HCT116 (cell line): ENCODE measurements at regions not wholly inside any gene's neighbourhood (a gene's known extent, or its start where the extent isn't known, plus 50 kb on each side); places are given as distances from the start of the nearest gene placed in this dataset.

Experiments used
- ATAC-seq: fragments of 200-7000 bp; cut with Tn5 transposase; 2 replicates; pipeline ENCODE4 v1.9.1; 2020; ENCODE audit warnings: mild to moderate bottlenecking, moderate library complexity
- BruUV-seq: library from RNA; stranded (reverse); fragments of 400-500 nt; replicated peaks from 2 replicates; lab custom pipeline; 2021; lab: Mats Ljungman, UMichigan
- CTCF ChIA-PET: fragments of 300-600 bp; sonication (Branson Sonifier 250); formaldehyde crosslinking; loops from one replicate; lab custom pipeline; 2021; ENCODE audit warnings: antibody characterized with exemption; lab: Charles Lee
- POLR2A ChIA-PET: fragments of 300-600, 350-600 bp; sonication (Branson Sonifier 250); formaldehyde crosslinking; loops from one replicate; lab custom pipeline; 2021; ENCODE audit warnings: antibody characterized with exemption; lab: Charles Lee
- RAD21 ChIA-PET, 2 experiments: fragments of 300-600 bp; sonication (Branson Sonifier 250); formaldehyde crosslinking; loops; one replicate each; lab custom pipeline; 2023; ENCODE audit warnings: low total read pairs in 2 of 2; ENCODE audit not compliant: uncharacterized antibody in 2 of 2, unreplicated experiment in 2 of 2, low non-redundant PET in 1 of 2; lab: Charles Lee
- DNase-seq: peaks from one replicate; pipeline ENCODE4 v3.0.0-alpha.2; 2010; ENCODE audit warnings: low read depth, low spot score
- H2AFZ ChIP-seq: fragments of 200-600 bp; shearing (Covaris generic), sonication (generic); 2 replicates; pipeline ENCODE4 v1.6.1; 2017; ENCODE audit warnings: low read depth, mixed run types, mixed read lengths, antibody characterized with exemption, low read length; ENCODE audit not compliant: poor library complexity, severe bottlenecking
- H3K27ac ChIP-seq: 2 replicates; pipeline ENCODE4 v1.5.1; 2012; ENCODE audit warnings: low read depth, low read length
- H3K27me3 ChIP-seq: fragments of 200-600 bp; sonication (generic); 2 replicates; pipeline ENCODE4 v1.6.1; 2016; ENCODE audit warnings: mixed run types, low read length, mixed read lengths; ENCODE audit not compliant: insufficient read depth
- H3K36me3 ChIP-seq, 2 experiments: fragments of 200-500 bp in 1 of 2; fragments of 200-600 bp in 1 of 2; sonication (Bioruptor generic) in 1 of 2; sonication (generic) in 1 of 2; 2 replicates each; pipeline versions ENCODE4 v1.5.1 to v1.6.1; 2014 to 2016; ENCODE audit warnings: low read length in 2 of 2, inconsistent platforms in 1 of 2, mixed read lengths in 1 of 2, mixed run types in 1 of 2; ENCODE audit not compliant: insufficient read depth in 2 of 2, control insufficient read depth in 1 of 2
- H3K4me1 ChIP-seq, 2 experiments: fragments of 200-600 bp in 1 of 2; sonication (generic) in 1 of 2; 2 replicates each; pipeline versions ENCODE4 v1.5.1 to v1.6.1; 2012 to 2017; ENCODE audit warnings: low read length in 2 of 2, inconsistent platforms in 1 of 2, mild to moderate bottlenecking in 1 of 2, mixed read lengths in 1 of 2, mixed run types in 1 of 2, moderate library complexity in 1 of 2; ENCODE audit not compliant: insufficient read depth in 2 of 2, control insufficient read depth in 1 of 2
- H3K4me2 ChIP-seq: fragments of 200-600 bp; sonication (generic); 2 replicates; pipeline ENCODE4 v1.6.1; 2017; ENCODE audit warnings: mixed run types, low read length, mixed read lengths
- H3K4me3 ChIP-seq, 2 experiments: fragments of 200-600 bp in 1 of 2; sonication (generic) in 1 of 2; replicated peaks in 1 of 2; 2 replicates each; pipeline ENCODE4 v1.5.1; 2011 to 2016; ENCODE audit warnings: low read length in 2 of 2, control low read depth in 1 of 2, low read depth in 1 of 2, mild to moderate bottlenecking in 1 of 2, mixed read lengths in 1 of 2, mixed run types in 1 of 2
- H3K79me2 ChIP-seq: fragments of 200-600 bp; sonication (generic); 2 replicates; pipeline ENCODE4 v1.6.1; 2017; ENCODE audit warnings: mild to moderate bottlenecking, mixed run types, low read length, moderate library complexity, mixed read lengths; ENCODE audit not compliant: insufficient read depth
- H3K9ac ChIP-seq: fragments of 200-600 bp; sonication (generic); 2 replicates; pipeline ENCODE4 v1.6.1; 2016; ENCODE audit warnings: low read length, mixed read lengths
- H3K9me2 ChIP-seq: fragments of 200-600 bp; sonication (generic), shearing (Covaris generic); 2 replicates; pipeline ENCODE4 v1.6.1; 2017; ENCODE audit warnings: mixed run types, mild to moderate bottlenecking, moderate library complexity; ENCODE audit not compliant: insufficient read depth
- H3K9me3 ChIP-seq, 2 experiments: fragments of 200-500 bp in 1 of 2; fragments of 200-600 bp in 1 of 2; sonication (Bioruptor generic) in 1 of 2; sonication (generic) in 1 of 2; 2 replicates each; pipeline ENCODE4 v1.6.1; 2014 to 2017; ENCODE audit warnings: low read length in 2 of 2, mixed read lengths in 2 of 2, inconsistent platforms in 1 of 2, low read depth in 1 of 2, mild to moderate bottlenecking in 1 of 2, mixed run types in 1 of 2, moderate library complexity in 1 of 2; ENCODE audit not compliant: control insufficient read depth in 1 of 2, insufficient read depth in 1 of 2
- H4K20me1 ChIP-seq: fragments of 200-600 bp; sonication (generic), shearing (Covaris generic); 2 replicates; pipeline ENCODE4 v1.6.1; 2017; ENCODE audit warnings: mixed run types, mild to moderate bottlenecking, moderate library complexity; ENCODE audit not compliant: insufficient read depth
- CBX3 ChIP-seq: IDR thresholded peaks from 2 replicates; pipeline ENCODE4 v1.6.1; 2012; ENCODE audit warnings: low read depth
- EGR1 ChIP-seq: IDR thresholded peaks from 2 replicates; pipeline ENCODE4 v1.6.1; 2012; ENCODE audit warnings: low read depth
- EZH2 ChIP-seq: fragments of 200-600 bp; sonication (generic); IDR thresholded peaks from 2 replicates; pipeline ENCODE4 v1.6.1; 2017; ENCODE audit warnings: antibody characterized with exemption, mixed run types
- EZH2phosphoT487 ChIP-seq: fragments of 200-600 bp; IDR thresholded peaks from 2 replicates; pipeline ENCODE4 v1.6.1; 2018; ENCODE audit warnings: antibody characterized with exemption, borderline replicate concordance
- FOSL1 ChIP-seq: IDR thresholded peaks from 2 replicates; pipeline ENCODE4 v1.6.1; 2012; ENCODE audit warnings: low read depth
- POLR2A ChIP-seq: IDR thresholded peaks from 2 replicates; pipeline ENCODE4 v1.7.0; 2011; ENCODE audit warnings: borderline replicate concordance; ENCODE audit not compliant: insufficient read depth, insufficient read length; ENCODE audit errors: extremely low read depth
- POLR2AphosphoS5 ChIP-seq: IDR thresholded peaks from 2 replicates; pipeline ENCODE4 v1.6.1; 2011; ENCODE audit warnings: mild to moderate bottlenecking, low read depth, low read length, moderate library complexity
- RAD21 ChIP-seq: IDR thresholded peaks from 2 replicates; pipeline ENCODE4 v1.6.1; 2012; ENCODE audit warnings: low read depth, mild to moderate bottlenecking
- SIN3A ChIP-seq: IDR thresholded peaks from 2 replicates; pipeline ENCODE4 v1.6.1; 2012; ENCODE audit warnings: low read depth
- SP1 ChIP-seq: IDR thresholded peaks from 2 replicates; pipeline ENCODE4 v1.6.1; 2012; ENCODE audit warnings: low read depth
- SRF ChIP-seq: IDR thresholded peaks from 2 replicates; pipeline ENCODE4 v1.6.1; 2012; ENCODE audit warnings: low read depth
- YY1 ChIP-seq: IDR thresholded peaks from 2 replicates; pipeline ENCODE4 v1.6.1; 2011; ENCODE audit warnings: low read length, low read depth, moderate library complexity, mild to moderate bottlenecking; ENCODE audit not compliant: insufficient replicate concordance; ENCODE audit errors: extremely low read depth
- ZFX ChIP-seq: fragments of 450-650 bp; IDR thresholded peaks from 2 replicates; pipeline ENCODE4 v1.6.1; 2017
- intact Hi-C: fragments of 100-400 bp; cut with micrococcal nuclease; formaldehyde crosslinking; loops from 2 replicates; pipeline ENCODE4 v1.10.0; 2022
- TF ChIP-seq, protein P1 (sequence below): IDR thresholded peaks from 2 replicates; pipeline ENCODE4 v1.6.1; 2012
- TF ChIP-seq, protein P2 (sequence below), 3 experiments: fragments of 200-600 bp in 1 of 3; sonication (generic) in 1 of 3; IDR thresholded peaks in 2 of 3; conservative IDR thresholded peaks in 1 of 3; 2 replicates each; pipeline ENCODE4 v1.5.1; 2012 to 2017; ENCODE audit warnings: low read depth in 2 of 3, low read length in 2 of 3, antibody characterized with exemption in 1 of 3, borderline replicate concordance in 1 of 3, control low read depth in 1 of 3, mild to moderate bottlenecking in 1 of 3, mixed read lengths in 1 of 3, mixed run types in 1 of 3, moderate library complexity in 1 of 3; ENCODE audit not compliant: insufficient read depth in 1 of 3
- TF ChIP-seq, protein P3 (sequence below): IDR thresholded peaks from 2 replicates; pipeline ENCODE4 v1.6.1; 2012
- TF ChIP-seq, protein P4 (sequence below): IDR thresholded peaks from 2 replicates; pipeline ENCODE4 v1.6.1; 2012; ENCODE audit warnings: low read depth
- TF ChIP-seq, protein P5 (sequence below): IDR thresholded peaks from 2 replicates; pipeline ENCODE4 v1.6.1; 2011; ENCODE audit warnings: mild to moderate bottlenecking, low read length, moderate library complexity; ENCODE audit not compliant: insufficient replicate concordance; ENCODE audit errors: extremely low read depth

DNA sequence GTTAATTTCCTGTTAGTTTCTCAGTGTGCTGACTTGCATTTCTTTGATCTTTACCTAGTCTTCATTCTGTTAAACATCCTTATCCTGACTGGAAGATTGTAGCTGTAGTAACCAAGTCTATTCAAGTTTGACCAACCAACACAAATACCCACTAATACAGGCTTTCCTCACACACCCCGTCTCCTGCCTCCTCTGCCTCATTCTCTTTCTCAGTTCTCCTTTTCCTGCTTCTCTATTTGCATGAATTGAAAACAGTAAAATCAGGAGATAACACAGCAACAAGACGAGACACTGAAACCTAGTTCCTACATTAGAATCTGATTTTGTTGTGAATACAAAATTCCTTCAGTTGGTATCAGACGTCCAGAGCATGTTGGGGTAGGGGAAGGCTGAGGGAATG, 116.9 kb upstream of the ARPP21 start (continued):
- TF ChIP-seq, protein P1, sequence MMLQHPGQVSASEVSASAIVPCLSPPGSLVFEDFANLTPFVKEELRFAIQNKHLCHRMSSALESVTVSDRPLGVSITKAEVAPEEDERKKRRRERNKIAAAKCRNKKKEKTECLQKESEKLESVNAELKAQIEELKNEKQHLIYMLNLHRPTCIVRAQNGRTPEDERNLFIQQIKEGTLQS = no peak
- TF ChIP-seq RAD21 (no peak), SP1 (no peak)

DNA sequence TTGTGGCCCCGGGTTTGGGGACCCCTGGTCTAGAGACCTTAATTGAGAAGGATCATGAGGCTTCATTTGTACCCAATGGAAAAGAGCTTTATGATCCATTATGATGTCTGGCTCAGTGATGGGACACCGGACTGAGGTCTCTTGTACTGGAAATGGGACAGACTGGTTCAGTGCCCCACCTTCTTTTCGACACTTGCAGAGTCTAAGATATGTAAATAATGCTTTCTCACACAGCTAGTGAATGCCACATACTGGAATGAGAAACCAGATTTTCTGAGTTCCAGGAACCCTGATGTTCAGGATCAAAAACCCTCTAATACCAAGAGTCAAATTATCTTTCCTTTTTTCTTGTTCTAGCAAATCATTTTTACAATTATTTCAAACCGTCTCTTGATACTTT, 116.3 kb upstream of the ARPP21 start:
- RAD21 ChIA-PET = no interaction called here

More for the DNA sequence above, 116.3 kb upstream of the ARPP21 start:
- H3K79me2 ChIP-seq = no peaks in the 10 kb centered on the region
- TF ChIP-seq CBX3 = no peak
- TF ChIP-seq SIN3A = no peak
- TF ChIP-seq, protein P2, sequence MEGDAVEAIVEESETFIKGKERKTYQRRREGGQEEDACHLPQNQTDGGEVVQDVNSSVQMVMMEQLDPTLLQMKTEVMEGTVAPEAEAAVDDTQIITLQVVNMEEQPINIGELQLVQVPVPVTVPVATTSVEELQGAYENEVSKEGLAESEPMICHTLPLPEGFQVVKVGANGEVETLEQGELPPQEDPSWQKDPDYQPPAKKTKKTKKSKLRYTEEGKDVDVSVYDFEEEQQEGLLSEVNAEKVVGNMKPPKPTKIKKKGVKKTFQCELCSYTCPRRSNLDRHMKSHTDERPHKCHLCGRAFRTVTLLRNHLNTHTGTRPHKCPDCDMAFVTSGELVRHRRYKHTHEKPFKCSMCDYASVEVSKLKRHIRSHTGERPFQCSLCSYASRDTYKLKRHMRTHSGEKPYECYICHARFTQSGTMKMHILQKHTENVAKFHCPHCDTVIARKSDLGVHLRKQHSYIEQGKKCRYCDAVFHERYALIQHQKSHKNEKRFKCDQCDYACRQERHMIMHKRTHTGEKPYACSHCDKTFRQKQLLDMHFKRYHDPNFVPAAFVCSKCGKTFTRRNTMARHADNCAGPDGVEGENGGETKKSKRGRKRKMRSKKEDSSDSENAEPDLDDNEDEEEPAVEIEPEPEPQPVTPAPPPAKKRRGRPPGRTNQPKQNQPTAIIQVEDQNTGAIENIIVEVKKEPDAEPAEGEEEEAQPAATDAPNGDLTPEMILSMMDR (IDR thresholded peaks at IDR 0.05 in 2 of 3, conservative IDR thresholded peaks at IDR 0.05 in 1 of 3; ENCODE audit: borderline replicate concordance in 1 of 3, insufficient read depth in 1 of 3, low read depth in 2 of 3, low read length in 2 of 3) = no peak
- no peak for TF ChIP-seq POLR2AphosphoS5
- TF ChIP-seq EZH2 = no peak
- TF ChIP-seq, protein P3, sequence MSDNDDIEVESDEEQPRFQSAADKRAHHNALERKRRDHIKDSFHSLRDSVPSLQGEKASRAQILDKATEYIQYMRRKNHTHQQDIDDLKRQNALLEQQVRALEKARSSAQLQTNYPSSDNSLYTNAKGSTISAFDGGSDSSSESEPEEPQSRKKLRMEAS = no peak
- TF ChIP-seq SP1 = no peak
- TF ChIP-seq FOSL1 = no peak
- TF ChIP-seq EGR1 = no peak
- TF ChIP-seq EZH2phosphoT487 = no peak
- TF ChIP-seq, protein P4, sequence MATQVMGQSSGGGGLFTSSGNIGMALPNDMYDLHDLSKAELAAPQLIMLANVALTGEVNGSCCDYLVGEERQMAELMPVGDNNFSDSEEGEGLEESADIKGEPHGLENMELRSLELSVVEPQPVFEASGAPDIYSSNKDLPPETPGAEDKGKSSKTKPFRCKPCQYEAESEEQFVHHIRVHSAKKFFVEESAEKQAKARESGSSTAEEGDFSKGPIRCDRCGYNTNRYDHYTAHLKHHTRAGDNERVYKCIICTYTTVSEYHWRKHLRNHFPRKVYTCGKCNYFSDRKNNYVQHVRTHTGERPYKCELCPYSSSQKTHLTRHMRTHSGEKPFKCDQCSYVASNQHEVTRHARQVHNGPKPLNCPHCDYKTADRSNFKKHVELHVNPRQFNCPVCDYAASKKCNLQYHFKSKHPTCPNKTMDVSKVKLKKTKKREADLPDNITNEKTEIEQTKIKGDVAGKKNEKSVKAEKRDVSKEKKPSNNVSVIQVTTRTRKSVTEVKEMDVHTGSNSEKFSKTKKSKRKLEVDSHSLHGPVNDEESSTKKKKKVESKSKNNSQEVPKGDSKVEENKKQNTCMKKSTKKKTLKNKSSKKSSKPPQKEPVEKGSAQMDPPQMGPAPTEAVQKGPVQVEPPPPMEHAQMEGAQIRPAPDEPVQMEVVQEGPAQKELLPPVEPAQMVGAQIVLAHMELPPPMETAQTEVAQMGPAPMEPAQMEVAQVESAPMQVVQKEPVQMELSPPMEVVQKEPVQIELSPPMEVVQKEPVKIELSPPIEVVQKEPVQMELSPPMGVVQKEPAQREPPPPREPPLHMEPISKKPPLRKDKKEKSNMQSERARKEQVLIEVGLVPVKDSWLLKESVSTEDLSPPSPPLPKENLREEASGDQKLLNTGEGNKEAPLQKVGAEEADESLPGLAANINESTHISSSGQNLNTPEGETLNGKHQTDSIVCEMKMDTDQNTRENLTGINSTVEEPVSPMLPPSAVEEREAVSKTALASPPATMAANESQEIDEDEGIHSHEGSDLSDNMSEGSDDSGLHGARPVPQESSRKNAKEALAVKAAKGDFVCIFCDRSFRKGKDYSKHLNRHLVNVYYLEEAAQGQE = no peak
- TF ChIP-seq POLR2A = no peak
- TF ChIP-seq, protein P1 = no peak
- no peak for TF ChIP-seq SRF
- no peak for TF ChIP-seq ZFX
- TF ChIP-seq YY1 = no peak
- TF ChIP-seq, protein P5, sequence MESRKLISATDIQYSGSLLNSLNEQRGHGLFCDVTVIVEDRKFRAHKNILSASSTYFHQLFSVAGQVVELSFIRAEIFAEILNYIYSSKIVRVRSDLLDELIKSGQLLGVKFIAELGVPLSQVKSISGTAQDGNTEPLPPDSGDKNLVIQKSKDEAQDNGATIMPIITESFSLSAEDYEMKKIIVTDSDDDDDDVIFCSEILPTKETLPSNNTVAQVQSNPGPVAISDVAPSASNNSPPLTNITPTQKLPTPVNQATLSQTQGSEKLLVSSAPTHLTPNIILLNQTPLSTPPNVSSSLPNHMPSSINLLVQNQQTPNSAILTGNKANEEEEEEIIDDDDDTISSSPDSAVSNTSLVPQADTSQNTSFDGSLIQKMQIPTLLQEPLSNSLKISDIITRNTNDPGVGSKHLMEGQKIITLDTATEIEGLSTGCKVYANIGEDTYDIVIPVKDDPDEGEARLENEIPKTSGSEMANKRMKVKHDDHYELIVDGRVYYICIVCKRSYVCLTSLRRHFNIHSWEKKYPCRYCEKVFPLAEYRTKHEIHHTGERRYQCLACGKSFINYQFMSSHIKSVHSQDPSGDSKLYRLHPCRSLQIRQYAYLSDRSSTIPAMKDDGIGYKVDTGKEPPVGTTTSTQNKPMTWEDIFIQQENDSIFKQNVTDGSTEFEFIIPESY = no peak
- TF ChIP-seq, all 23 proteins: peak for 0
- Histone ChIP-seq H4K20me1 (no peaks in the 10 kb centered on the region), H3K36me3 (no peaks in the 10 kb centered on the region), H3K9me2 (no peaks in the 10 kb centered on the region), H3K27ac (no peak overlapping the region), H3K27me3 (no peaks in the 10 kb centered on the region), H3K9me3 (peaks cover 12 to 15% of the 10 kb centered on the region in 2 experiments; a peak in 2 of 4 replicates), H3K9ac (no peak overlapping the region), H2AFZ (no peak overlapping the region), H3K4me3 (no peak overlapping the region), H3K4me1 (no peaks in the 10 kb centered on the region), H3K4me2 (no peak overlapping the region)
- BruUV-seq = no TSS peak
- CTCF ChIA-PET = no interaction called here
- POLR2A ChIA-PET = no interaction called here
- intact Hi-C loops = no loop called here
- ATAC-seq (no peak), DNase-seq (no peak)
